ENCODE measurements at regions not wholly inside any gene's neighbourhood (a gene's known extent, or its start where the extent isn't known, plus 50 kb on each side); places are given as distances from the start of the nearest gene placed in this dataset.

DNA sequence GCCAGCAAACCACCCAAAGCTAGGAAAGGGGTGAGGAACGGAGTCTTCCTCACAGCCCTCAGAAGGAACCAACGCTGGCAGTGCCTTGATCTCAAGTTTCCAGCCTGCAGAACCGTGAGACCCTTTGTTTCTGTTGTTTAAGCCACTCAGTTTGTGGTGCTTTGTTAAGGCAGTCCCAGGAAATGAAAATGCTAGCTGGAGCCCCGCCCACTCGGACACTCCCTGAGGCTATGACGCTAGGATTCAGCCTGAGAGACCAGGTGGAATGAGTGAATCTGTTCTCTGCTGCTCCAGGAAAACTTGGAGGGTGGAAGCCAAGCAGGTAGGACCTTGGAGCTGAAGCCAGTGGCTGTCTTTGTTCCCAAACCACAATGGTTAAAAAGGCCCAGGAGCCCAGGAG, 196.5 kb upstream of the POU3F1 start:
- TF ChIP-seq, protein P1, sequence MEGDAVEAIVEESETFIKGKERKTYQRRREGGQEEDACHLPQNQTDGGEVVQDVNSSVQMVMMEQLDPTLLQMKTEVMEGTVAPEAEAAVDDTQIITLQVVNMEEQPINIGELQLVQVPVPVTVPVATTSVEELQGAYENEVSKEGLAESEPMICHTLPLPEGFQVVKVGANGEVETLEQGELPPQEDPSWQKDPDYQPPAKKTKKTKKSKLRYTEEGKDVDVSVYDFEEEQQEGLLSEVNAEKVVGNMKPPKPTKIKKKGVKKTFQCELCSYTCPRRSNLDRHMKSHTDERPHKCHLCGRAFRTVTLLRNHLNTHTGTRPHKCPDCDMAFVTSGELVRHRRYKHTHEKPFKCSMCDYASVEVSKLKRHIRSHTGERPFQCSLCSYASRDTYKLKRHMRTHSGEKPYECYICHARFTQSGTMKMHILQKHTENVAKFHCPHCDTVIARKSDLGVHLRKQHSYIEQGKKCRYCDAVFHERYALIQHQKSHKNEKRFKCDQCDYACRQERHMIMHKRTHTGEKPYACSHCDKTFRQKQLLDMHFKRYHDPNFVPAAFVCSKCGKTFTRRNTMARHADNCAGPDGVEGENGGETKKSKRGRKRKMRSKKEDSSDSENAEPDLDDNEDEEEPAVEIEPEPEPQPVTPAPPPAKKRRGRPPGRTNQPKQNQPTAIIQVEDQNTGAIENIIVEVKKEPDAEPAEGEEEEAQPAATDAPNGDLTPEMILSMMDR (IDR thresholded peaks at IDR 0.05; ENCODE audit: insufficient read depth, low read length, poor library complexity, severe bottlenecking), result no peak
- no peak for TF ChIP-seq EZH2phosphoT487 (conservative IDR thresholded peaks at IDR 0.05; ENCODE audit: low read length)
